HAP-1 (cell line): ENCODE measurements at regions not wholly inside any gene's neighbourhood (a gene's known extent, or its start where the extent isn't known, plus 50 kb on each side); places are given as distances from the start of the nearest gene placed in this dataset.

ENCODE experiments used
- DNase-seq, 2 experiments: peaks; one replicate each; pipeline ENCODE4 v3.0.0-alpha.2; 2016 to 2020; ENCODE audit warnings: low spot score in 2 of 2
- H3K27me3 ChIP-seq: fragments of 250-450 bp; sonication (Bioruptor Pico); 2 replicates; pipeline ENCODE4 v1.5.1; 2020; ENCODE audit warnings: low read depth, mild to moderate bottlenecking, moderate library complexity
- H3K36me3 ChIP-seq: fragments of 250-450 bp; sonication (Bioruptor Pico); replicated peaks from 2 replicates; pipeline ENCODE4 v1.5.1; 2020; ENCODE audit warnings: mild to moderate bottlenecking
- H3K4me1 ChIP-seq: fragments of 250-450 bp; sonication (Bioruptor Pico); 2 replicates; pipeline ENCODE4 v1.5.1; 2020; ENCODE audit warnings: mild to moderate bottlenecking
- H3K4me3 ChIP-seq: fragments of 250-450 bp; sonication (Bioruptor Pico); 2 replicates; pipeline ENCODE4 v1.5.1; 2020; ENCODE audit warnings: mild to moderate bottlenecking, moderate library complexity
- H3K9me3 ChIP-seq: fragments of 250-450 bp; sonication (Bioruptor Pico); 2 replicates; pipeline ENCODE4 v1.5.1; 2020; ENCODE audit warnings: mild to moderate bottlenecking, moderate library complexity
- in situ Hi-C: fragments of 300-500 bp; cut with MboI; formaldehyde crosslinking; loops from 3 replicates; pipeline ENCODE4 v1.14.3; 2020; ENCODE audit warnings: low sequenced_read_pairs, inconsistent platforms, mixed read lengths

DNA sequence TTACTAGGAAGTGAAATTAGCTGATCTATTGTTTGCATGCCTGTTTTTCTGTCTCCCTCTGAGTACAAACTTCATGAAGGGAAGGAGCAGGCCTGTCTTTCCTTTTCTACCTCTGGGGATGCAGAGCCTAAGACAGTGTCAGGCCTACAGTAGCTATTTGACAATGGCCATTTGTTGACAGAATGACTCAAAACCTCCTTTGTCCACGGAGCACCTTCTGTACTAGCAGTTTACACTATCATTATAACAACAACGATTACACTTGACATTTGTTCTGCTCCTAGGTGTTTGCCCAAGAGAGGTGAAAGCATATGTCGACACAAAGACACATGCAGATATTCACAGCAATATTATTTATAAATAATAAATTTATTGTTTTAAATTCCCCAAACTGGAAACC is 132.3 kb upstream of the IRX3 start:
- no peaks in the 10 kb centered on the region for H3K27me3 ChIP-seq
- no peak for DNase-seq
- H3K36me3 ChIP-seq, result no peaks in the 10 kb centered on the region
- no peaks in the 10 kb centered on the region for H3K9me3 ChIP-seq
- in situ Hi-C loops, result no loop called here
- no peaks in the 10 kb centered on the region for H3K4me1 ChIP-seq
- no peak overlapping the region for H3K4me3 ChIP-seq

DNA sequence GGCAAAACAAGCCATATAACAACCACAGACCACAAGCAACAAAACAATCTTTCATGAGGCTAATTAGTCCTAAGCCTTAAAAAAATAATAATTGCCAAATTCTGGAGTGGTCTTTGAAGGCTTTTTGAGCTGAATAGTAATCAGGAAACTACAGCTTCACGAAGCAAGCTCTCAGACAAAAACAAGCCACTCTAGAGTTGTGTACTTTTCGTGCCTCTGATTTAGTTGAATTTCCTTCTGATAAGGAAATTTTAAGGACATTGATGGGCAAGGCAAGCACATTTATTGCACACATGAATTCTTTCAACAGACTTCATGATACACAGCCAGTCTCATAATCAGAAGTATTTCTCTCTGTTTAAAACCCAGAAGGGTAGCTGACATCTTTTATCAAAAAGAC is 130.8 kb upstream of the IRX3 start:
- Histone ChIP-seq H3K36me3 (no peaks in the 10 kb centered on the region), H3K27me3 (no peaks in the 10 kb centered on the region), H3K9me3 (no peaks in the 10 kb centered on the region), H3K4me3 (no peak overlapping the region), H3K4me1 (no peaks in the 10 kb centered on the region)
- DNase-seq, result no peak
- in situ Hi-C loops, result no loop called here

DNA sequence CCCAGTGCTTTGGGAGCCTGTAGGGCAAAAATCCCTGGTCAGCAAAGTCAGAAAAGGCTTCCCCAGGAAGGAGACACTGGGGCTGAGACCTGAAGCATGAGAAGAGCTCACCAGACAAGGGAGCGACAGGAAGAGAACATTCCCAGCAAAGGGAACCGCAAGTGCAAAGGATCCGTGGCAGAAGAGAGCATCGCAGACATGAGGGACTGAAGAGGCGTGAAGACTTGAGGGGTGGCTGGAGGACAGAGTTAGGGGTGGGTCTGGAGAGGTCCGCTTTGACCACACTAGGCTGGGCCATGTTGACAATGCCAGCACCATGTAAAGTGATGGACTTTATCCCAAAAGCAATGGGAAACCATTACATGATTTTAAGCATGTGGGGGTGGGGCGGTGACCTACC is 128.1 kb upstream of the IRX3 start:
- DNase-seq, result no peak
- in situ Hi-C loops, result no loop called here

DNA sequence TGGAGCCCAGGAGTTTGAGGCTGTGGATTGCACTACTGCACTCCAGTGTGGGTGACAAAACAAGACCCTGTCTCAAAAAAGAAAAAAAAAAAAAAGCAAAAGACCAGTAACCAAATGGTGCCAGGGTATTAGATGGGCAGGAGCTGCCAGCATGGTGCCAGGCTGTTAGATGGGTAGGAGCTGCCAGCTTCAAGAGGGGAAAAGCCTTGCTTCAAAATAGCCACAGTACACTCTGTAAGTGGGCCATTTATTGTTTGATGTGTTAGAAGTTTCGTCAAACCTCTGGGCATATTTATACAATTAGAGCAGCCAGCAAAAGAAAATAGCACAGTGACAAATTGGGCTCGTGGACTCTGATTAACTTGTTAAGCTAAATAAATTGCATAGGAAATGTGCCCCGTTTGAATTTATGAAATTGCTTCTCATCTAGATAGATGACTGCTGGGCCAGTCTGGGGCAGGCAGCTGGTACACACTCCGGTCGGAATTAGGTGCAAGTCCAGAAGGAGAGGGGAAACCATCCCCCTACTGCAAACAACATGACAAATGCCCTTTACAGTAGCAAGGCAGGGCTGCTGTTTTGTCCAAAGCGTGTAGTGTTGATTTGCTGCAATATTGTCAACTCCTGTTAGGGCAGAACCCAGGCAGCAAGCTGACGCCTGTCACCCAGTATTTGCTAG is 126.3 kb upstream of the IRX3 start:
- in situ Hi-C loops, result no loop called here
- Histone ChIP-seq H3K9me3 (no peaks in the 10 kb centered on the region), H3K36me3 (no peaks in the 10 kb centered on the region), H3K4me3 (no peak overlapping the region), H3K4me1 (no peaks in the 10 kb centered on the region; the same call in 1 of the 2 replicates), H3K27me3 (no peaks in the 10 kb centered on the region)
- DNase-seq, result no peak

More for the DNA sequence above, 128.1 kb upstream of the IRX3 start:
- Histone ChIP-seq H3K36me3 (no peaks in the 10 kb centered on the region), H3K27me3 (no peaks in the 10 kb centered on the region), H3K4me3 (no peak overlapping the region), H3K9me3 (no peaks in the 10 kb centered on the region), H3K4me1 (no peaks in the 10 kb centered on the region; the same call in 1 of the 2 replicates)

DNA sequence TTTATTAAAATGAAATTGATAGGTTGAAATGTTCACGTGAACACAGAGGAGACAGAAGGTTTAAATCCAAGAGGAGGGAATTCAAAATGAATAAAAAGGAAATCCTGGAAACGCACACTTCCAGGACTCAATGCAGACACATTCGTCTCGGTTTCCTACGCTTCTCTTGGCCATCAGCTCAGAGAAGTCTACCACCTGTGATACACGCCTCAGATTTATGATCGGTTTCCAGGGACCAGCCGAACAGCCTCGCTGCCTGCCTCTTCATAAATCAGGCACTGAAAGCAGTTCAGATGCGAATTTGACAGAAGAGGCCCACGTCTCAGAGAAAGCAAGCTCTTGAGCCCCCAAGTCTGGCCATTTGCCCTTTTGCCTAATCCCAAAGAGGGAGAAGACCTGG is 125.5 kb upstream of the IRX3 start:
- DNase-seq, result no peak
- Histone ChIP-seq H3K9me3 (no peaks in the 10 kb centered on the region), H3K4me1 (no peaks in the 10 kb centered on the region; the same call in 1 of the 2 replicates), H3K27me3 (no peaks in the 10 kb centered on the region), H3K4me3 (no peak overlapping the region), H3K36me3 (no peaks in the 10 kb centered on the region)
- in situ Hi-C loops, result no loop called here

DNA sequence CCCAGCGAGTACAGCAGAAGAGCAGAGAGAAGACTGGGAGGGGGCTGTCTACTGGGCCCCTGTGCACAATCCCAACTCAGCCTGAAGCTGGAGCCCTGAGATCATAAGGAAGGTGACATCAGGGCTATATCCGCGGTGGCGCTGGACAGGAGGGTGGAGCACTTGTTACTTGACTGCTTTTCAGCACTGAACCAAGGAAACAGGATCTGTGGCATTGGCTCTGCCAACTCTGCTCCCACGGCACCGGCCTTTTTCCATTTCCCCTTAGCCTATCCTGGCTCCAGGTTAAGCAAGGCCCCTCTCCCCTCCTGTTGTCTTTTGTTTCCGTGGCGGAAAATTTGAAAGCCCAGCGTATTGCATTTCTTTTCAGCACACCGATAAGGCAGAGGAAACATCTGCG is 125.0 kb upstream of the IRX3 start:
- no peaks in the 10 kb centered on the region for H3K36me3 ChIP-seq
- peak in 1 of 2 experiments; percentile 45 for DNase-seq
- in situ Hi-C loops, result no loop called here
- no peaks in the 10 kb centered on the region for H3K9me3 ChIP-seq
- H3K4me1 ChIP-seq, result no peaks in the 10 kb centered on the region; the same call in 1 of the 2 replicates
- no peak overlapping the region for H3K4me3 ChIP-seq
- no peaks in the 10 kb centered on the region for H3K27me3 ChIP-seq

DNA sequence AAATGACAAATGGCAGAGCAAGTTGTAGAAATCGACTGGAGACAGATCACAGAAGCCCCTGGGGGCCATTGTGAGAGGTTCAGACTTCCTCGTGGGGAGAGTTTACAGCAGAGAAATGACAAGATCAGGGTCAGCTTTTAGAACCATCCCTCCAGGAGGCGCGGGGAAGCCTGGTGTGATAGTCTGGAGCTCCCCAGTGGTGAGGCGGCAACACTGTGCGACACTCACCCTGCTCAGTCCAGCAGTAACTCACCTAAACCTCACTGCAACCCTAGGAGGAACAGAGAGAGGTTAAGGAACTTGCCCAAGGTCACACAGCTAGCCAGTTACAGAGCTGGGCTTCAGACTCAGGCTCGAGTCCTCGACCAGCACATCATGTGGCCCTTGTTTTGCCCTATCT is 123.4 kb upstream of the IRX3 start:
- no peaks in the 10 kb centered on the region; the same call in 1 of the 2 replicates for H3K4me1 ChIP-seq
- H3K27me3 ChIP-seq, result no peaks in the 10 kb centered on the region
- no peaks in the 10 kb centered on the region for H3K9me3 ChIP-seq
- DNase-seq, result no peak
- H3K36me3 ChIP-seq, result no peaks in the 10 kb centered on the region
- in situ Hi-C loops, result no loop called here
- no peak overlapping the region for H3K4me3 ChIP-seq

DNA sequence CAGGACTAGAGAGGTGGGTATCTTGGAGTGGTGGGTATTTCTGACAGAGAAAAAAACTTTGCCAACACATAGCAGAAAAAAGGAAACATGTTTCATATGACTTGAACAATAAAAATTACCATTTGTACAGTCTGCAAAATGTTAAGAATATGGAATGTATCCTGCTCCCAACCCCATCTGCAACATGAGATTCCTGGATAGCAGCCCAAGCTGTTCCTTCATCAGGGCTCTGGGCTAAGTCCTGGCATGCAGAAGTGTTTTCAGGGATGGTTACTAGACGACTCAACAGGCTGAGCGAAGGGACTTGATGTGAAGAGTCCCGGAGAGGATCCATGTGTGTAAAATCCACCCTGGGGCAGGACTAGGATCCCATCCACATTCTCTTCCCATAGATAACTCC is 121.0 kb upstream of the IRX3 start:
- Histone ChIP-seq H3K9me3 (no peaks in the 10 kb centered on the region), H3K4me3 (no peak overlapping the region), H3K36me3 (no peaks in the 10 kb centered on the region), H3K4me1 (no peaks in the 10 kb centered on the region; the same call in 1 of the 2 replicates), H3K27me3 (no peaks in the 10 kb centered on the region)
- no peak for DNase-seq
- in situ Hi-C loops, result no loop called here

DNA sequence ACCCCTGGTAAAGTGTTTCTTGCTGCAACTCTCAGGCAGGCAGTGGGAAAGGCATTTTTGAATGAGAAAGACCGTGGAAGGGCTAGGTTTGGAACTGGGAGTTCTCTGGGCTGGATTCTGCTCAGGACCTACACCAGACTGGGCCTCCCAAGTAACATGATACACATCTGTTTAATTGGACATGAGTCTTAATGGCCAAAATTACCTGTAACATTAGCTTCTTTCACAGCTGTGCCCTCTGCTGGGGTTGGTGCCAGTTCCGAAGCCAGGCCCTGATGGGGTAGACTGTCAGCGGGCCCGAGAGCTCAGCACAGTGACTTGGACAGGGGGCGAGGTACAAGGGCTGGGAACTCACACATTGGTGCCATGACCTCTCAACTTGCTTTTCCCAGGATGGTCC is 118.9 kb upstream of the IRX3 start:
- DNase-seq, result no peak
- in situ Hi-C loops, result no loop called here
- Histone ChIP-seq H3K4me3 (no peak overlapping the region), H3K4me1 (no peaks in the 10 kb centered on the region), H3K27me3 (no peaks in the 10 kb centered on the region), H3K36me3 (no peaks in the 10 kb centered on the region), H3K9me3 (no peaks in the 10 kb centered on the region)

DNA sequence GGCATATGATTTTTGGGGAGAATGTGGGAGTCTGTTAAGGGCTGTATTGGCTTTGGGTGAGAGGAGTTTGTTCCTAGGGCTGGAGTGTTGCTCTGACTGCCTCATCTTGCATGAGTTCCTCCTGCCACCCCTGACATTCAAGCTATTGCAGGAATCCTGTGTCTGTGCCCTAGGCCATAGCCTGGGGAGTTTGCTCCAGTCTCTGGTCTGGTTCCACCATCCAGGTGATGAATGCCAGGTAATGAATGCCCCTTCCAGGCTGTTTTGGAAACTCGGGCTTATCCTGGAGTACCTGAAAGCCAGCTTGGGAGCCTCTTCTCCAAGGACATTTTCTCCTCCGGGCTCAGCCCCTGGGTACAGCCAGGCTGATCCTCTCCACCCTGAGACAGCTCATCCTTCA is 117.0 kb upstream of the IRX3 start:
- no peaks in the 10 kb centered on the region for H3K4me1 ChIP-seq
- no peak for DNase-seq
- no peaks in the 10 kb centered on the region for H3K36me3 ChIP-seq
- H3K27me3 ChIP-seq, result no peaks in the 10 kb centered on the region
- in situ Hi-C loops, result no loop called here
- no peaks in the 10 kb centered on the region for H3K9me3 ChIP-seq
- H3K4me3 ChIP-seq, result no peak overlapping the region

DNA sequence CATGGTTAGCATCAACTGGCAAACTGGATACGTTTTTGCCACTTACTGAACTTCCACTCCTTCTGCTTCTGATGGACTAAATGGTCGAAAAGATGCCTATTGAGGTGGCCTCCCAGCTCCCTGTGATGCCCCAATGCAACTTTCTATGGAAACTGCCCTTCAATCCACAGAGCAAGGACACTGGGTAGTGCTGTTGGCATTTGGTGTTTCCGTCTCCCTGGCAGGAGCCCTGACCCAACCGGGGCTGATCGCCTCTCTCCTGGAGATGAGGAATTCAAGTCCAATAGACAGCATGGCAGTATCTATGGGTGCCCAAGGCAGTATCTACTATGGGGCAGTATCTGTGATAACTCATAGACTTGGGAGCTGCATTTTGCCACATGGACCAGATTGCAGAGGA is 116.3 kb upstream of the IRX3 start:
- Histone ChIP-seq H3K36me3 (no peaks in the 10 kb centered on the region), H3K4me3 (no peak overlapping the region), H3K9me3 (no peaks in the 10 kb centered on the region), H3K27me3 (no peaks in the 10 kb centered on the region), H3K4me1 (no peaks in the 10 kb centered on the region)
- DNase-seq, result no peak
- in situ Hi-C loops, result no loop called here

DNA sequence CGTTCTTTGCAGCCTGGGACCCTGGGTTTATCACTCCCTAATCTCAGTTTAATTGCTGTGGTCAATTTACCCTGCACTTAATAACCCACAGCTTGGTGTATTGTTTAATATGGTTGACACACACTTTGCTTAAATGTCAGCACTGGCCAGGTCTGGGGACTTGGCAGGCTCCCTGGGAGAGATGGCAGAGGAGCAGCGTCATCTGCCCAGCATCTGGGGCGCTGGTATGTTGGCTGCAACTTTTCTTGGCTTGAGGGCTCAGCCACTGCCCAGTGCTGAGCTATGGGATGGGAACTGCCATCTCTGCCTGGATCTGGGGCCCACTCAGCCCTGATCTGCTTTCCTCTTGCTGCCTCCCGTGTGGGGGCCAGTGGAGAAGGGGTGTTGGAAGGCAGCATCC is 115.7 kb upstream of the IRX3 start:
- H3K27me3 ChIP-seq, result no peaks in the 10 kb centered on the region
- H3K36me3 ChIP-seq, result no peaks in the 10 kb centered on the region
- DNase-seq, result no peak
- H3K4me1 ChIP-seq, result no peaks in the 10 kb centered on the region
- in situ Hi-C loops, result no loop called here
- H3K4me3 ChIP-seq, result no peak overlapping the region
- H3K9me3 ChIP-seq, result no peaks in the 10 kb centered on the region

DNA sequence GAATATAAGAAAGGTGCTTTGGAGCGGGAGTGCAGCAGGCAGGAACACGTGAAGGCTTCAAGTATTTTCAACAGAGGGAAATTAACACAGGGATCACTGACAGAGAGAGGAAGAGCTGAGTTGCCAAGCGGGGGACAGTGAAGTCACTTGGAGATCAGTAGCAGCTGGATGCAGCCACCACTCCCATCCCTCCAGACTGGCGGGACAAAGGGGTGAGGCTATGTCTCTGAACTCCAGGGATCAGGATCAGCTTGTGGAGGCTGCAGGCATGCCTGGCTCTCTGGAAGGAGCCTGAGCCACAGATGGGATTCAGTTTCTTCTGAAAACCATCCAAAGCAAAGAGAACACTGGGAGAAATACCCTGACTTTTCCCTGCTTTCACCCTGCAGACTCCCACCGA is 113.7 kb upstream of the IRX3 start:
- Histone ChIP-seq H3K27me3 (no peaks in the 10 kb centered on the region), H3K4me3 (no peak overlapping the region), H3K36me3 (no peaks in the 10 kb centered on the region), H3K9me3 (no peaks in the 10 kb centered on the region), H3K4me1 (no peaks in the 10 kb centered on the region)
- DNase-seq, result no peak
- in situ Hi-C loops, result no loop called here

DNA sequence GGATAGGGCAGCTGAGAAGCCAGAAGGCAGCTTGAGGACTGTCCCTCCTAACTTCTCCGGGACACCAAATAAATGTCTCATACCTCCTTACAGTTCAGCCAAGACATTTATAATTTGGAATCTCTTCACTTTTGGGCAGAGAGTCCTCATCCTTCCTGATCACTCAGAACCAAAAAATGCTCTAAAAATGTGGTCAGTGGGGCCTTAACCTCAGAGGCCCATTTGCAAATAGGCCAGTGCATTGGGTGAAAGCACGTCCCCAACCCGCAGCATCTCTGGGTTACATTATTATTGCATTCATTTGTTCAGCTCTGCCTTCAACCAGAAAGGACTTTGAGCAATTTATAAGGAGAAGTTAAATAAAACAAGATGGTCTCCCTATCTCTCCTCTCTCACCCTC is 112.4 kb upstream of the IRX3 start:
- in situ Hi-C loops, result no loop called here
- Histone ChIP-seq H3K9me3 (no peaks in the 10 kb centered on the region), H3K4me3 (no peak overlapping the region), H3K36me3 (no peaks in the 10 kb centered on the region), H3K4me1 (no peaks in the 10 kb centered on the region), H3K27me3 (no peaks in the 10 kb centered on the region; the same call in 1 of the 2 replicates)
- DNase-seq, result no peak

DNA sequence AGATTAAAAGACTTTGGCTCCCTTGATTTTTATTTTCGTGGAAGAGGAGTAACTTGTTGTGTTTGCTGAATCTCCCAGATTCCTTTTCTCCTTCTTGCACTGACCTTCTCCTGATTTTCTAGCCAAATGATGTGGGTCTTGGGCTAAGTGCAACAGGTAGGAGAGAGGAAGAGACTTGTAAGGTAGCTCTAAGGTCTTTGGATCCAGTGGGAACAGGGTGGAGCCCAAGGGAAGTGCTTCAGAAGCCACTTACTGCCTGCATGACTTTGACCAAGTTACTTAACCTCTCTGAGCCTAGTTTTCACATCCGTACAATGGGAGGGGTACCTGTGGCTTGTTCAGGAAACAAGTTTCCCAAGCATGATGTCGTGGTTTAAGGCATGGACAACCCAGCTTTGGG is 111.3 kb upstream of the IRX3 start:
- in situ Hi-C loops, result no loop called here
- no peak overlapping the region for H3K4me3 ChIP-seq
- H3K4me1 ChIP-seq, result no peaks in the 10 kb centered on the region
- no peak for DNase-seq
- H3K9me3 ChIP-seq, result no peaks in the 10 kb centered on the region
- H3K27me3 ChIP-seq, result no peaks in the 10 kb centered on the region; the same call in 1 of the 2 replicates
- H3K36me3 ChIP-seq, result no peaks in the 10 kb centered on the region
